ENCODE measurements at regions not wholly inside any gene's neighbourhood (a gene's known extent, or its start where the extent isn't known, plus 50 kb on each side); places are given as distances from the start of the nearest gene placed in this dataset.

DNA sequence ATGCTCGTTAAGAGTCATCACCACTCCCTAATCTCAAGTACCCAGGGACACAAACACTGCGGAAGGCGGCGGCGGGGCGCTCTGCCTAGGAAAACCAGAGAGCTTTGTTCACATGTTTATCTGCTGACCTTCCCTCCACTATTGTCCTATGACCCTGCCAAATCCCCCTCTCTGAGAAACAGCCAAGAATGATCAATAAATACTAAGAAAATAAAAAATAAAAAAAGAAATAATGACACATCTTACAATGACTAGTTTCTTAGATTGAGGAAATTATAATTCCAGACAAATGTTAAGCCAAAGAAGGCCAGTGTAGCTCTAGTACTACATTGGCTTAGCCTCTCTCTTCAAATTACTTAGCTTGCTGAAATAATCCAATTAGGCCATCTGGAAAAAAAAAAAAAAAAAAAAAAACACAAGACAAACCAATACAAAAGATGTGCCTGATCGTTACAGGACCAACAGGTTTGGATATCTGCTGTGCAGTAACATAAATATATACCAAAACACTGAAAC, 58.0 kb downstream of the ANXA2R start (continued):
- TF ChIP-seq, protein P1, sequence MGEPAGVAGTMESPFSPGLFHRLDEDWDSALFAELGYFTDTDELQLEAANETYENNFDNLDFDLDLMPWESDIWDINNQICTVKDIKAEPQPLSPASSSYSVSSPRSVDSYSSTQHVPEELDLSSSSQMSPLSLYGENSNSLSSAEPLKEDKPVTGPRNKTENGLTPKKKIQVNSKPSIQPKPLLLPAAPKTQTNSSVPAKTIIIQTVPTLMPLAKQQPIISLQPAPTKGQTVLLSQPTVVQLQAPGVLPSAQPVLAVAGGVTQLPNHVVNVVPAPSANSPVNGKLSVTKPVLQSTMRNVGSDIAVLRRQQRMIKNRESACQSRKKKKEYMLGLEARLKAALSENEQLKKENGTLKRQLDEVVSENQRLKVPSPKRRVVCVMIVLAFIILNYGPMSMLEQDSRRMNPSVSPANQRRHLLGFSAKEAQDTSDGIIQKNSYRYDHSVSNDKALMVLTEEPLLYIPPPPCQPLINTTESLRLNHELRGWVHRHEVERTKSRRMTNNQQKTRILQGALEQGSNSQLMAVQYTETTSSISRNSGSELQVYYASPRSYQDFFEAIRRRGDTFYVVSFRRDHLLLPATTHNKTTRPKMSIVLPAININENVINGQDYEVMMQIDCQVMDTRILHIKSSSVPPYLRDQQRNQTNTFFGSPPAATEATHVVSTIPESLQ (CRISPR knock-in tag; IDR thresholded peaks at IDR 0.05): no peak
- TF ChIP-seq BCL6 (CRISPR knock-in tag; IDR thresholded peaks at IDR 0.05): peak; percentile 26; the same call in 1 of the 2 replicates
- TF ChIP-seq, protein P2, sequence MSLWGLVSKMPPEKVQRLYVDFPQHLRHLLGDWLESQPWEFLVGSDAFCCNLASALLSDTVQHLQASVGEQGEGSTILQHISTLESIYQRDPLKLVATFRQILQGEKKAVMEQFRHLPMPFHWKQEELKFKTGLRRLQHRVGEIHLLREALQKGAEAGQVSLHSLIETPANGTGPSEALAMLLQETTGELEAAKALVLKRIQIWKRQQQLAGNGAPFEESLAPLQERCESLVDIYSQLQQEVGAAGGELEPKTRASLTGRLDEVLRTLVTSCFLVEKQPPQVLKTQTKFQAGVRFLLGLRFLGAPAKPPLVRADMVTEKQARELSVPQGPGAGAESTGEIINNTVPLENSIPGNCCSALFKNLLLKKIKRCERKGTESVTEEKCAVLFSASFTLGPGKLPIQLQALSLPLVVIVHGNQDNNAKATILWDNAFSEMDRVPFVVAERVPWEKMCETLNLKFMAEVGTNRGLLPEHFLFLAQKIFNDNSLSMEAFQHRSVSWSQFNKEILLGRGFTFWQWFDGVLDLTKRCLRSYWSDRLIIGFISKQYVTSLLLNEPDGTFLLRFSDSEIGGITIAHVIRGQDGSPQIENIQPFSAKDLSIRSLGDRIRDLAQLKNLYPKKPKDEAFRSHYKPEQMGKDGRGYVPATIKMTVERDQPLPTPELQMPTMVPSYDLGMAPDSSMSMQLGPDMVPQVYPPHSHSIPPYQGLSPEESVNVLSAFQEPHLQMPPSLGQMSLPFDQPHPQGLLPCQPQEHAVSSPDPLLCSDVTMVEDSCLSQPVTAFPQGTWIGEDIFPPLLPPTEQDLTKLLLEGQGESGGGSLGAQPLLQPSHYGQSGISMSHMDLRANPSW (CRISPR knock-in tag; IDR thresholded peaks at IDR 0.05): no peak
- no peak for TF ChIP-seq C11orf30 (IDR thresholded peaks at IDR 0.05; ENCODE audit: low read depth)
- no peak for TF ChIP-seq NFXL1 (CRISPR knock-in tag; IDR thresholded peaks at IDR 0.05)
- TF ChIP-seq ESRRA (IDR thresholded peaks at IDR 0.05; ENCODE audit: borderline replicate concordance, low read depth): 0 out of 2 replicates have a peak, but pooled peaks have one; percentile 18
- TF ChIP-seq NR0B1 (IDR thresholded peaks at IDR 0.05; ENCODE audit: partially characterized antibody): no peak
- no peak for TF ChIP-seq ZFP1 (CRISPR knock-in tag; IDR thresholded peaks at IDR 0.05)
- TF ChIP-seq ZNF140 (CRISPR knock-in tag; IDR thresholded peaks at IDR 0.05): no peak
- TF ChIP-seq MYNN (IDR thresholded peaks at IDR 0.05): peak; percentile 64; the same call in 1 of the 2 replicates
- no peak for TF ChIP-seq MYNN (CRISPR knock-in tag; IDR thresholded peaks at IDR 0.05)
- TF ChIP-seq, protein P3, sequence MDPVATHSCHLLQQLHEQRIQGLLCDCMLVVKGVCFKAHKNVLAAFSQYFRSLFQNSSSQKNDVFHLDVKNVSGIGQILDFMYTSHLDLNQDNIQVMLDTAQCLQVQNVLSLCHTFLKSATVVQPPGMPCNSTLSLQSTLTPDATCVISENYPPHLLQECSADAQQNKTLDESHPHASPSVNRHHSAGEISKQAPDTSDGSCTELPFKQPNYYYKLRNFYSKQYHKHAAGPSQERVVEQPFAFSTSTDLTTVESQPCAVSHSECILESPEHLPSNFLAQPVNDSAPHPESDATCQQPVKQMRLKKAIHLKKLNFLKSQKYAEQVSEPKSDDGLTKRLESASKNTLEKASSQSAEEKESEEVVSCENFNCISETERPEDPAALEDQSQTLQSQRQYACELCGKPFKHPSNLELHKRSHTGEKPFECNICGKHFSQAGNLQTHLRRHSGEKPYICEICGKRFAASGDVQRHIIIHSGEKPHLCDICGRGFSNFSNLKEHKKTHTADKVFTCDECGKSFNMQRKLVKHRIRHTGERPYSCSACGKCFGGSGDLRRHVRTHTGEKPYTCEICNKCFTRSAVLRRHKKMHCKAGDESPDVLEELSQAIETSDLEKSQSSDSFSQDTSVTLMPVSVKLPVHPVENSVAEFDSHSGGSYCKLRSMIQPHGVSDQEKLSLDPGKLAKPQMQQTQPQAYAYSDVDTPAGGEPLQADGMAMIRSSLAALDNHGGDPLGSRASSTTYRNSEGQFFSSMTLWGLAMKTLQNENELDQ (CRISPR knock-in tag; IDR thresholded peaks at IDR 0.05; ENCODE audit: borderline replicate concordance): no peak
- no peak for TF ChIP-seq SRSF9 (IDR thresholded peaks at IDR 0.05; ENCODE audit: borderline replicate concordance, low read depth, low read length)
- TF ChIP-seq MAFF (IDR thresholded peaks at IDR 0.05; ENCODE audit: low read length): no peak
- TF ChIP-seq FOXO4 (CRISPR knock-in tag; IDR thresholded peaks at IDR 0.05): no peak
- peak; percentile 87 for TF ChIP-seq CBFA2T2 (conservative IDR thresholded peaks at IDR 0.05)
- TF ChIP-seq NR2C2 (CRISPR knock-in tag; IDR thresholded peaks at IDR 0.05): no peak
- TF ChIP-seq NR2C2 (tag; IDR thresholded peaks at IDR 0.05): peak; percentile 34; the same call in 1 of the 2 replicates
- no peak for TF ChIP-seq POLR3G (IDR thresholded peaks at IDR 0.05; ENCODE audit: extremely low read depth, insufficient read length, insufficient replicate concordance)

All from K562 (cell line).